ENCODE measurements at regions not wholly inside any gene's neighbourhood (a gene's known extent, or its start where the extent isn't known, plus 50 kb on each side); places are given as distances from the start of the nearest gene placed in this dataset.

GRCh38 chr6:81158956-81159355 is 593.5 kb downstream of the TENT5A start:
- DNase-seq (no peak), ATAC-seq (ENCODE audit: insufficient read depth, low FRiP score) (no peak)
- Histone ChIP-seq H3K27ac (ENCODE audit: low read depth in 1 of 2, low read length in 1 of 2) (no peak overlapping the region), H3K27me3 (ENCODE audit: control insufficient read depth in 3 of 3, insufficient read depth in 3 of 3, low read length in 2 of 3) (no peaks in the 10 kb centered on the region), H3K4me3 (no peak overlapping the region), H3K36me3 (ENCODE audit: control insufficient read depth in 4 of 4, insufficient read depth in 4 of 4, low read length in 4 of 4) (no peaks in the 10 kb centered on the region), H3K9me3 (ENCODE audit: control insufficient read depth in 4 of 4, insufficient read depth in 3 of 4, low read length in 3 of 4) (no peaks in the 10 kb centered on the region), H3K4me1 (ENCODE audit: control insufficient read depth in 5 of 5, insufficient read depth in 5 of 5, low read length in 5 of 5) (no peaks in the 10 kb centered on the region), H3K9ac (ENCODE audit: insufficient read depth in 1 of 2, low read length in 2 of 2) (no peak overlapping the region)
- TF ChIP-seq CTCF (IDR thresholded peaks at IDR 0.05; ENCODE audit: control extremely low read depth, extremely low read depth) = no peak
- WGBS, 2 donors = 56 to 74% methylated on average over 2 of the region's 2 CpGs

GRCh38 chr6:81148751-81149150 is 603.7 kb downstream of the TENT5A start:
- Histone ChIP-seq H3K36me3 (ENCODE audit: control insufficient read depth in 4 of 4, insufficient read depth in 4 of 4, low read length in 4 of 4) (no peaks in the 10 kb centered on the region), H3K4me1 (ENCODE audit: control insufficient read depth in 5 of 5, insufficient read depth in 5 of 5, low read length in 5 of 5) (no peaks in the 10 kb centered on the region), H3K27me3 (ENCODE audit: control insufficient read depth in 3 of 3, insufficient read depth in 3 of 3, low read length in 2 of 3) (no peaks in the 10 kb centered on the region), H3K9me3 (ENCODE audit: control insufficient read depth in 4 of 4, insufficient read depth in 3 of 4, low read length in 3 of 4) (peaks cover 0 to 5% (median 1%) of the 10 kb centered on the region in 4 donors), H3K9ac (ENCODE audit: insufficient read depth in 1 of 2, low read length in 2 of 2) (no peak overlapping the region), H3K4me3 (no peak overlapping the region), H3K27ac (ENCODE audit: low read depth in 1 of 2, low read length in 1 of 2) (no peak overlapping the region)
- ATAC-seq (ENCODE audit: insufficient read depth, low FRiP score) (no peak), DNase-seq (no peak)
- TF ChIP-seq CTCF (IDR thresholded peaks at IDR 0.05; ENCODE audit: control extremely low read depth, extremely low read depth) = no peak
- WGBS, 2 donors = 70 to 73% methylated on average over 3 of the region's 3 CpGs

- no peaks in the 10 kb centered on the region for H3K4me1 ChIP-seq (ENCODE audit: control insufficient read depth in 5 of 5, insufficient read depth in 5 of 5, low read length in 5 of 5)
- H3K9me3 ChIP-seq (ENCODE audit: control insufficient read depth in 4 of 4, insufficient read depth in 3 of 4, low read length in 3 of 4) = peaks cover 0 to 3% (median 0%) of the 10 kb centered on the region in 4 donors
- no peaks in the 10 kb centered on the region for H3K27me3 ChIP-seq (ENCODE audit: control insufficient read depth in 3 of 3, insufficient read depth in 3 of 3, low read length in 2 of 3)
- 54 to 63% methylated on average over 2 of the region's 2 CpGs for WGBS, 2 donors
- no peak for TF ChIP-seq CTCF (IDR thresholded peaks at IDR 0.05; ENCODE audit: control extremely low read depth, extremely low read depth)
- H3K36me3 ChIP-seq (ENCODE audit: control insufficient read depth in 4 of 4, insufficient read depth in 4 of 4, low read length in 4 of 4) = no peaks in the 10 kb centered on the region
- ATAC-seq (ENCODE audit: insufficient read depth, low FRiP score) (no peak), DNase-seq (peak in 1 of 3 donors; percentile 16)
- no peak overlapping the region for H3K9ac ChIP-seq (ENCODE audit: insufficient read depth in 1 of 2, low read length in 2 of 2)
- H3K27ac ChIP-seq (ENCODE audit: low read depth in 1 of 2, low read length in 1 of 2) = no peak overlapping the region
- no peak overlapping the region for H3K4me3 ChIP-seq
These were observed 607.0 kb downstream of the TENT5A start for GRCh38 chr6:81145506-81145905.

- Histone ChIP-seq H3K9ac (ENCODE audit: insufficient read depth in 1 of 2, low read length in 2 of 2) (no peak overlapping the region), H3K4me3 (no peak overlapping the region), H3K27me3 (ENCODE audit: control insufficient read depth in 3 of 3, insufficient read depth in 3 of 3, low read length in 2 of 3) (no peaks in the 10 kb centered on the region), H3K36me3 (ENCODE audit: control insufficient read depth in 4 of 4, insufficient read depth in 4 of 4, low read length in 4 of 4) (no peaks in the 10 kb centered on the region), H3K4me1 (ENCODE audit: control insufficient read depth in 5 of 5, insufficient read depth in 5 of 5, low read length in 5 of 5) (no peaks in the 10 kb centered on the region), H3K9me3 (ENCODE audit: control insufficient read depth in 4 of 4, insufficient read depth in 3 of 4, low read length in 3 of 4) (peaks cover 0 to 3% (median 0%) of the 10 kb centered on the region in 4 donors), H3K27ac (ENCODE audit: low read depth in 1 of 2, low read length in 1 of 2) (no peak overlapping the region)
- ATAC-seq (ENCODE audit: insufficient read depth, low FRiP score) (no peak), DNase-seq (no peak)
- TF ChIP-seq CTCF (IDR thresholded peaks at IDR 0.05; ENCODE audit: control extremely low read depth, extremely low read depth) = no peak
These were observed 608.1 kb downstream of the TENT5A start for GRCh38 chr6:81144346-81144745.

Measured in lung (tissue), 11 donors.